H9 (cell line): ENCODE measurements at regions not wholly inside any gene's neighbourhood (a gene's known extent, or its start where the extent isn't known, plus 50 kb on each side); places are given as distances from the start of the nearest gene placed in this dataset.

ENCODE experiments used
- DNase-seq: peaks from one replicate; pipeline ENCODE4 v3.0.0-alpha.2; 2017
- H2AFZ ChIP-seq: one replicate; pipeline ENCODE4 v1.6.1; 2013; ENCODE audit warnings: mild to moderate bottlenecking, low read length, control low read depth, moderate library complexity
- H2AK5ac ChIP-seq: 2 replicates; pipeline ENCODE4 v1.6.1; 2013; ENCODE audit warnings: low read length, control low read depth, mixed read lengths; ENCODE audit not compliant: insufficient read length
- H2BK120ac ChIP-seq: one replicate; pipeline ENCODE4 v1.6.1; 2013; ENCODE audit warnings: low read depth, mild to moderate bottlenecking, low read length, control low read depth, inconsistent platforms; ENCODE audit not compliant: poor library complexity, severe bottlenecking
- H2BK12ac ChIP-seq: 2 replicates; pipeline ENCODE4 v1.6.1; 2013; ENCODE audit warnings: low read length, control low read depth, mixed read lengths, low read depth; ENCODE audit not compliant: insufficient read length
- H2BK15ac ChIP-seq: 2 replicates; pipeline ENCODE4 v1.6.1; 2013; ENCODE audit warnings: low read depth, low read length, control low read depth
- H2BK20ac ChIP-seq: one replicate; pipeline ENCODE4 v1.6.1; 2013; ENCODE audit warnings: low read depth, mild to moderate bottlenecking, low read length, control low read depth, inconsistent platforms; ENCODE audit not compliant: poor library complexity, severe bottlenecking
- H2BK5ac ChIP-seq: 2 replicates; pipeline ENCODE4 v1.6.1; 2013; ENCODE audit warnings: low read length, control low read depth, mixed read lengths; ENCODE audit not compliant: insufficient read length
- H3K14ac ChIP-seq: 2 replicates; pipeline ENCODE4 v1.6.1; 2013; ENCODE audit warnings: low read length, control low read depth; ENCODE audit not compliant: insufficient read depth
- H3K18ac ChIP-seq: 2 replicates; pipeline ENCODE4 v1.6.1; 2013; ENCODE audit warnings: low read depth, mild to moderate bottlenecking, mixed read lengths, low read length, control low read depth; ENCODE audit not compliant: insufficient read length
- H3K23ac ChIP-seq: 2 replicates; pipeline ENCODE4 v1.6.1; 2013; ENCODE audit warnings: low read length, control low read depth, mixed read lengths, low read depth; ENCODE audit not compliant: insufficient read length
- H3K23me2 ChIP-seq: 2 replicates; pipeline ENCODE4 v1.6.1; 2013; ENCODE audit warnings: low read depth, mild to moderate bottlenecking, mixed read lengths, low read length, control low read depth; ENCODE audit not compliant: insufficient read length, poor library complexity, severe bottlenecking
- H3K27ac ChIP-seq: 2 replicates; pipeline ENCODE4 v1.5.1; 2013; ENCODE audit warnings: low read length, control low read depth, mixed read lengths, low read depth; ENCODE audit not compliant: insufficient read length
- H3K27me3 ChIP-seq: 2 replicates; pipeline ENCODE4 v1.6.1; 2013; ENCODE audit warnings: low read length, control low read depth, inconsistent platforms; ENCODE audit not compliant: insufficient read depth
- H3K4ac ChIP-seq: 2 replicates; pipeline ENCODE4 v1.6.1; 2013; ENCODE audit warnings: low read depth, mild to moderate bottlenecking, control low read depth, inconsistent platforms, low read length, moderate library complexity
- H3K4me1 ChIP-seq: 2 replicates; pipeline ENCODE4 v1.6.1; 2013; ENCODE audit warnings: low read length, control low read depth, inconsistent platforms; ENCODE audit not compliant: insufficient read depth
- H3K4me2 ChIP-seq: 2 replicates; pipeline ENCODE4 v1.6.1; 2013; ENCODE audit warnings: low read length, control low read depth, mixed read lengths; ENCODE audit not compliant: insufficient read length, insufficient read depth
- H3K56ac ChIP-seq: 2 replicates; pipeline ENCODE4 v1.6.1; 2013; ENCODE audit warnings: low read depth, mild to moderate bottlenecking, mixed read lengths, low read length, control low read depth; ENCODE audit not compliant: insufficient read length
- H3K79me1 ChIP-seq: 2 replicates; pipeline ENCODE4 v1.6.1; 2013; ENCODE audit warnings: low read depth, mild to moderate bottlenecking, moderate library complexity, low read length, control low read depth, inconsistent platforms; ENCODE audit not compliant: insufficient read depth, poor library complexity, severe bottlenecking
- H3K79me2 ChIP-seq: 2 replicates; pipeline ENCODE4 v1.6.1; 2013; ENCODE audit warnings: low read length, control low read depth, inconsistent platforms; ENCODE audit not compliant: insufficient read depth
- H3K9ac ChIP-seq: 2 replicates; pipeline ENCODE4 v1.6.1; 2013; ENCODE audit warnings: low read length, control low read depth, mixed read lengths; ENCODE audit not compliant: insufficient read length; ENCODE audit errors: extremely low read depth
- H3K9me3 ChIP-seq: one replicate; pipeline ENCODE4 v1.6.1; 2013; ENCODE audit warnings: low read depth, low read length, inconsistent platforms; ENCODE audit not compliant: control insufficient read depth
- H3T11ph ChIP-seq: one replicate; pipeline ENCODE4 v1.6.1; 2013; ENCODE audit warnings: mild to moderate bottlenecking, low read length, control low read depth, inconsistent platforms
- H4K20me1 ChIP-seq: one replicate; pipeline ENCODE4 v1.6.1; 2013; ENCODE audit not compliant: control insufficient read depth, insufficient read length, insufficient read depth
- H4K5ac ChIP-seq: 2 replicates; pipeline ENCODE4 v1.6.1; 2013; ENCODE audit warnings: low read depth, mild to moderate bottlenecking, mixed read lengths, low read length, control low read depth; ENCODE audit not compliant: insufficient read length
- H4K8ac ChIP-seq: replicated peaks from 2 replicates; pipeline ENCODE4 v1.6.1; 2013; ENCODE audit warnings: low read length, control low read depth, mixed read lengths, low read depth; ENCODE audit not compliant: insufficient read length
- H4K91ac ChIP-seq: 2 replicates; pipeline ENCODE4 v1.6.1; 2013; ENCODE audit warnings: low read depth, mild to moderate bottlenecking, moderate library complexity, mixed read lengths, low read length, control low read depth; ENCODE audit not compliant: insufficient read length
- H3K27ac Mint-ChIP-seq, 3 experiments: 2 replicates in 2 of 3; 3 replicates in 1 of 3; pipeline ENCODE4 v1.8.0; 2020 to 2021; ENCODE audit warnings: mixed read lengths in 3 of 3, mild to moderate bottlenecking in 1 of 3, moderate library complexity in 1 of 3
- H3K27me3 Mint-ChIP-seq: 2 replicates; pipeline ENCODE4 v1.8.0; 2021; ENCODE audit warnings: low read depth, mild to moderate bottlenecking, moderate library complexity, mixed read lengths
- H3K36me3 Mint-ChIP-seq, 3 experiments: 2 replicates in 2 of 3; 3 replicates in 1 of 3; pipeline ENCODE4 v1.8.0; 2020 to 2021; ENCODE audit warnings: low read depth in 3 of 3, mixed read lengths in 3 of 3; ENCODE audit not compliant: insufficient read depth in 1 of 3
- H3K4me1 Mint-ChIP-seq, 2 experiments: 2 replicates each; pipeline ENCODE4 v1.8.0; 2020; ENCODE audit warnings: mixed read lengths in 2 of 2
- H3K4me3 Mint-ChIP-seq, 2 experiments: 2 replicates in 1 of 2; 3 replicates in 1 of 2; pipeline ENCODE4 v1.8.0; 2020 to 2021; ENCODE audit warnings: mild to moderate bottlenecking in 2 of 2, mixed read lengths in 2 of 2, moderate library complexity in 1 of 2
- H3K9me3 Mint-ChIP-seq, 2 experiments: 2 replicates in 1 of 2; 3 replicates in 1 of 2; pipeline ENCODE4 v1.8.0; 2020; ENCODE audit warnings: mild to moderate bottlenecking in 2 of 2, mixed read lengths in 2 of 2, moderate library complexity in 1 of 2
- WGBS: extraction: QIAGEN DNeasy Blood & Tissue Kit; methylation state at CpG from one replicate; pipeline ENCODE4 v1.1.7; 2013; ENCODE audit warnings: missing lambda C conversion rate, low lambda C conversion rate, mixed read lengths; ENCODE audit not compliant: insufficient read length; ENCODE audit errors: extremely low coverage; 5-methylcytosine and 5-hydroxymethylcytosine counted together
- TF ChIP-seq, protein P1 (sequence below): fragments of 200-600 bp; sonication (generic); conservative IDR thresholded peaks from 3 replicates; pipeline ENCODE4 v1.8.0; 2021; ENCODE audit warnings: antibody characterized with exemption, mild to moderate bottlenecking

DNA sequence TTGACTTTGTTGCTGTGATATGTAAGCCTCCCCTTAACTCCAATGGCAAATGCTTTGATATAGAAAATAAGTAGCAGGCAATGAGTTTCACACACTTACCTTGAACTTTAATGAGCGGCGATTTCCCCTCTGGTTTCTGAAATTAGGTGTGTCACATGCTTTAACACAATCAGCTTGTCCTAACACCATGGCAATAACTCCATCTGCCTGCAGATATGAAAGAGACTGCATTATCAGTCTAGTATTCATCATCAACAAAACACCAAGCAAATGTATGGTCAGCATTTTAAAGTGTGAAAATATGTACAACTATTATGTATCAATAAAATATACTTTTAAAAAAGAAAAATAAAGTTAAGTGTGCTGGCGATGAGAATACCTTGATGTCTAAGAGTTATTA, 128.8 kb upstream of the FAM9B start:
- Histone ChIP-seq H3K23me2 (no peaks in the 10 kb centered on the region), H3K27me3 (no peaks in the 10 kb centered on the region), H3K9me3 (no peaks in the 10 kb centered on the region), H3T11ph (no peak overlapping the region), H2BK5ac (no peak overlapping the region), H4K20me1 (no peaks in the 10 kb centered on the region), H3K4ac (no peak overlapping the region), H3K23ac (no peak overlapping the region), H3K4me1 (0 out of 2 replicates have a peak, but pooled peaks cover 3% of the 10 kb centered on the region), H2AFZ (no peak overlapping the region), H3K79me2 (no peaks in the 10 kb centered on the region), H2BK12ac (no peak overlapping the region), H3K4me2 (no peak overlapping the region), H3K79me1 (no peaks in the 10 kb centered on the region), H2AK5ac (no peak overlapping the region), H3K9ac (no peak overlapping the region), H2BK120ac (no peak overlapping the region), H2BK20ac (no peak overlapping the region), H2BK15ac (no peak overlapping the region), H3K27ac (no peak overlapping the region), H3K18ac (no peak overlapping the region), H4K8ac (no peak overlapping the region), H4K91ac (no peak overlapping the region), H4K5ac (no peak overlapping the region), H3K14ac (no peak overlapping the region), H3K56ac (no peak overlapping the region)
- Mint-ChIP-seq H3K36me3 (peaks cover 2 to 6% (median 4%) of the 10 kb centered on the region in 3 experiments; a peak in 2 of 7 replicates), H3K9me3 (peaks cover 8 to 45% of the 10 kb centered on the region in 2 experiments), H3K27ac (no peak overlapping the region), H3K27me3 (peaks cover 2% of the 10 kb centered on the region; the same call in 1 of the 2 replicates), H3K4me3 (no peak overlapping the region), H3K4me1 (peaks cover 7 to 14% of the 10 kb centered on the region in 2 experiments)
- WGBS: no CpG with 5 or more reads among the region's 3 CpGs
- no peak for DNase-seq
- TF ChIP-seq, protein P1, sequence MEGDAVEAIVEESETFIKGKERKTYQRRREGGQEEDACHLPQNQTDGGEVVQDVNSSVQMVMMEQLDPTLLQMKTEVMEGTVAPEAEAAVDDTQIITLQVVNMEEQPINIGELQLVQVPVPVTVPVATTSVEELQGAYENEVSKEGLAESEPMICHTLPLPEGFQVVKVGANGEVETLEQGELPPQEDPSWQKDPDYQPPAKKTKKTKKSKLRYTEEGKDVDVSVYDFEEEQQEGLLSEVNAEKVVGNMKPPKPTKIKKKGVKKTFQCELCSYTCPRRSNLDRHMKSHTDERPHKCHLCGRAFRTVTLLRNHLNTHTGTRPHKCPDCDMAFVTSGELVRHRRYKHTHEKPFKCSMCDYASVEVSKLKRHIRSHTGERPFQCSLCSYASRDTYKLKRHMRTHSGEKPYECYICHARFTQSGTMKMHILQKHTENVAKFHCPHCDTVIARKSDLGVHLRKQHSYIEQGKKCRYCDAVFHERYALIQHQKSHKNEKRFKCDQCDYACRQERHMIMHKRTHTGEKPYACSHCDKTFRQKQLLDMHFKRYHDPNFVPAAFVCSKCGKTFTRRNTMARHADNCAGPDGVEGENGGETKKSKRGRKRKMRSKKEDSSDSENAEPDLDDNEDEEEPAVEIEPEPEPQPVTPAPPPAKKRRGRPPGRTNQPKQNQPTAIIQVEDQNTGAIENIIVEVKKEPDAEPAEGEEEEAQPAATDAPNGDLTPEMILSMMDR: no peak
